Tibial nerve (tissue), 3 donors: ENCODE measurements at regions not wholly inside any gene's neighbourhood (a gene's known extent, or its start where the extent isn't known, plus 50 kb on each side); places are given as distances from the start of the nearest gene placed in this dataset.

Experiments used
- CTCF ChIP-seq, 5 experiments: fragments of 200-600 bp in 3 of 5; fragments of 450-650 bp in 2 of 5; sonication (generic) in 3 of 5; IDR thresholded peaks; one replicate each; pipeline ENCODE4 v1.5.1; 2016 to 2019; ENCODE audit warnings: antibody characterized with exemption in 5 of 5, mild to moderate bottlenecking in 3 of 5, moderate library complexity in 2 of 5
- POLR2A ChIP-seq, 2 donors: fragments of 450-650 bp; IDR thresholded peaks; one replicate each; pipeline ENCODE4 v1.6.1; 2017; ENCODE audit warnings: antibody characterized with exemption in 2 of 2, mild to moderate bottlenecking in 2 of 2, moderate library complexity in 2 of 2

- TF ChIP-seq CTCF (IDR thresholded peaks at IDR 0.05) = no peak
- TF ChIP-seq POLR2A (IDR thresholded peaks at IDR 0.05) = no peak
Measured at GRCh38 chr5:162487528-162488525, 420.3 kb downstream of the GABRG2 start.
